IMR-90 (cell line): ENCODE measurements at regions not wholly inside any gene's neighbourhood (a gene's known extent, or its start where the extent isn't known, plus 50 kb on each side); places are given as distances from the start of the nearest gene placed in this dataset.

Experiments used
- BHLHE40 ChIP-seq: fragments of 150-350 bp; IDR thresholded peaks from 2 replicates; pipeline ENCODE4 v1.6.1; 2016; ENCODE audit warnings: mild to moderate bottlenecking, low read depth, low read length
- CEBPB ChIP-seq: IDR thresholded peaks from 2 replicates; pipeline ENCODE4 v1.6.1; 2012; ENCODE audit warnings: low read depth, low read length, improper control_type of control experiment
- FOS ChIP-seq: fragments of 150-350 bp; IDR thresholded peaks from 2 replicates; pipeline ENCODE4 v1.6.1; 2016; ENCODE audit warnings: low read depth, low read length
- MAFK ChIP-seq: IDR thresholded peaks from 2 replicates; pipeline ENCODE4 v1.6.1; 2012; ENCODE audit warnings: low read depth, low read length, improper control_type of control experiment
- POLR2A ChIP-seq: IDR thresholded peaks from 2 replicates; pipeline ENCODE4 v1.6.1; 2012; ENCODE audit warnings: mild to moderate bottlenecking, low read depth, low read length
- RAD21 ChIP-seq: IDR thresholded peaks from 2 replicates; pipeline ENCODE4 v1.6.1; 2012; ENCODE audit warnings: low read length, improper control_type of control experiment
- RFX5 ChIP-seq: IDR thresholded peaks from 2 replicates; pipeline ENCODE4 v1.8.0; 2012; ENCODE audit warnings: low read depth, mild to moderate bottlenecking, low read length, moderate library complexity
- SMC3 ChIP-seq: fragments of 150-350 bp; IDR thresholded peaks from 2 replicates; pipeline ENCODE4 v1.6.1; 2016; ENCODE audit warnings: low read depth, mild to moderate bottlenecking, antibody characterized with exemption, low read length, moderate library complexity
- TF ChIP-seq, protein P1 (sequence below): conservative IDR thresholded peaks from 2 replicates; pipeline ENCODE4 v1.5.1; 2012; ENCODE audit warnings: mild to moderate bottlenecking, low read depth, low read length, improper control_type of control experiment

DNA sequence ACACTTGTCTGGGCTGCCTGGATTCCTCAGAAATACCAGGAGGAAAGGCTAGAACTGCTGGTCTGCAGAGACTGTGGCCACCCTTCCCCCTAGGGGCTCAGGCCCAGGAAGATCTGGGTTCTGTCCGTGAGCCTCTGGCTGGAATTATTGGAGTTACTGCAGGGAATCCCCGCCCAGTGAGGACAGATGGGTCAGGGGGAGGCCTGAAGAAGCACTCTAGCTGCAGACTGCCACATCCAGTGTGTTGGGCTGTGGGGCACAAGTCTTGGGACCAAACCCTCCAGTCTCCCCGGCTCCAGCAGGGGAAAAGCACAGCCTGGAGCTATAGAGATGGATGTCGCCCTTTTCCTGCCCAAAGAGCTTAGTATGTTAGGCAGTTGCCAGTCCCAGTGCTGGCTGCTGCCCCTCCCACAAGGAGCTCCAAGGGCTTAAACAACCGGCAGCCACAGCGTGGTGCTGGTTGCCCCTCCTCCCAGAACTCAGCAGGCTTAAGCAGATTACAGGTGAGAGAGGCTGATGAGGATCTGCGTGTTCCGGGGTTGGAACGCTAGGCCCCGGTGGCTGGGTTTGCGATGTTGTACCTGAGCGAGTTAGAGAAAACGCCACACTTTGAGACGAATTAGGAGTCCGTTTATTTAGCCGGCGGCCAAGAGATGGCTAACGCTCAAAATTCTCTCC is 255.5 kb upstream of the LRRC7 start:
- TF ChIP-seq, protein P1, sequence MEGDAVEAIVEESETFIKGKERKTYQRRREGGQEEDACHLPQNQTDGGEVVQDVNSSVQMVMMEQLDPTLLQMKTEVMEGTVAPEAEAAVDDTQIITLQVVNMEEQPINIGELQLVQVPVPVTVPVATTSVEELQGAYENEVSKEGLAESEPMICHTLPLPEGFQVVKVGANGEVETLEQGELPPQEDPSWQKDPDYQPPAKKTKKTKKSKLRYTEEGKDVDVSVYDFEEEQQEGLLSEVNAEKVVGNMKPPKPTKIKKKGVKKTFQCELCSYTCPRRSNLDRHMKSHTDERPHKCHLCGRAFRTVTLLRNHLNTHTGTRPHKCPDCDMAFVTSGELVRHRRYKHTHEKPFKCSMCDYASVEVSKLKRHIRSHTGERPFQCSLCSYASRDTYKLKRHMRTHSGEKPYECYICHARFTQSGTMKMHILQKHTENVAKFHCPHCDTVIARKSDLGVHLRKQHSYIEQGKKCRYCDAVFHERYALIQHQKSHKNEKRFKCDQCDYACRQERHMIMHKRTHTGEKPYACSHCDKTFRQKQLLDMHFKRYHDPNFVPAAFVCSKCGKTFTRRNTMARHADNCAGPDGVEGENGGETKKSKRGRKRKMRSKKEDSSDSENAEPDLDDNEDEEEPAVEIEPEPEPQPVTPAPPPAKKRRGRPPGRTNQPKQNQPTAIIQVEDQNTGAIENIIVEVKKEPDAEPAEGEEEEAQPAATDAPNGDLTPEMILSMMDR = no peak
- no peak for TF ChIP-seq BHLHE40
- TF ChIP-seq FOS = no peak
- TF ChIP-seq CEBPB = no peak
- TF ChIP-seq RFX5 = no peak
- no peak for TF ChIP-seq POLR2A
- no peak for TF ChIP-seq SMC3
- TF ChIP-seq RAD21 = no peak
- TF ChIP-seq MAFK = no peak
